DND-41 (cell line): ENCODE measurements at regions not wholly inside any gene's neighbourhood (a gene's known extent, or its start where the extent isn't known, plus 50 kb on each side); places are given as distances from the start of the nearest gene placed in this dataset.
"Not testable (repeated sequence)": the region's sequence is repeated elsewhere in the genome, so short reads cannot be mapped to it uniquely, and the experiment has no call there.

Experiments used
- EZH2 ChIP-seq: IDR thresholded peaks from 3 replicates; pipeline ENCODE4 v1.6.1; 2012; ENCODE audit warnings: borderline replicate concordance, low read depth, mild to moderate bottlenecking, moderate library complexity, low read length, inconsistent platforms; ENCODE audit not compliant: severe bottlenecking
- TF ChIP-seq, protein P1 (sequence below): IDR thresholded peaks from 2 replicates; pipeline ENCODE4 v1.5.1; 2012; ENCODE audit warnings: borderline replicate concordance, low read length, moderate library complexity, mild to moderate bottlenecking; ENCODE audit not compliant: poor library complexity, severe bottlenecking; ENCODE audit errors: extremely low read depth

DNA sequence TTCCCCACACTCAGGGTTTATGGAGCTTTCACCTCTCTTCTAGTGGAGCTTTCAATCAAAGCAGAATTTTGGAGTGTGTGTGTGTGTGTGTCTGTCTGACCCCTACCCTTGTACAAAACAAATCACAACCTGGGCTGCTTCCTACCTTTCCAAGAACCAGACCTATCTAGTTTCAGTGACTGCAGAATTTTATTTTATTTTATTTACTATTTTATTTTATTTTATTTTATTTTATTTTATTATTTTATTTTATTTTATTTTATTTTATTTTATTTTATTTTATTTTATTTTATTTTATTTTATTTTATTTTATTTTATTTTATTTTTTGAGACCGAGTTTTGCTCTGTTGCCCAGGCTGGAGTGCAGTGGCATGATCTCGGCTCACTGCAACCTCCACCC is 151.6 kb upstream of the SEMA6A start:
- TF ChIP-seq EZH2, result not testable (repeated sequence)
- TF ChIP-seq, protein P1, sequence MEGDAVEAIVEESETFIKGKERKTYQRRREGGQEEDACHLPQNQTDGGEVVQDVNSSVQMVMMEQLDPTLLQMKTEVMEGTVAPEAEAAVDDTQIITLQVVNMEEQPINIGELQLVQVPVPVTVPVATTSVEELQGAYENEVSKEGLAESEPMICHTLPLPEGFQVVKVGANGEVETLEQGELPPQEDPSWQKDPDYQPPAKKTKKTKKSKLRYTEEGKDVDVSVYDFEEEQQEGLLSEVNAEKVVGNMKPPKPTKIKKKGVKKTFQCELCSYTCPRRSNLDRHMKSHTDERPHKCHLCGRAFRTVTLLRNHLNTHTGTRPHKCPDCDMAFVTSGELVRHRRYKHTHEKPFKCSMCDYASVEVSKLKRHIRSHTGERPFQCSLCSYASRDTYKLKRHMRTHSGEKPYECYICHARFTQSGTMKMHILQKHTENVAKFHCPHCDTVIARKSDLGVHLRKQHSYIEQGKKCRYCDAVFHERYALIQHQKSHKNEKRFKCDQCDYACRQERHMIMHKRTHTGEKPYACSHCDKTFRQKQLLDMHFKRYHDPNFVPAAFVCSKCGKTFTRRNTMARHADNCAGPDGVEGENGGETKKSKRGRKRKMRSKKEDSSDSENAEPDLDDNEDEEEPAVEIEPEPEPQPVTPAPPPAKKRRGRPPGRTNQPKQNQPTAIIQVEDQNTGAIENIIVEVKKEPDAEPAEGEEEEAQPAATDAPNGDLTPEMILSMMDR, result not testable (repeated sequence)
